Activated T-helper 1 cell treated with anti-CD3 and anti-CD28 coated beads, Interleukin-2, amount 50 U/mL, for 16 hours (primary cell): ENCODE measurements at regions not wholly inside any gene's neighbourhood (a gene's known extent, or its start where the extent isn't known, plus 50 kb on each side); places are given as distances from the start of the nearest gene placed in this dataset.
"Not testable (repeated sequence)": the region's sequence is repeated elsewhere in the genome, so short reads cannot be mapped to it uniquely, and the experiment has no call there.

Experiments used
- DNase-seq, 2 donors: peaks; one replicate each; pipeline ENCODE4 v3.0.0-alpha.2; 2020; ENCODE audit warnings: low read depth in 1 of 2, low spot score in 1 of 2

DNA sequence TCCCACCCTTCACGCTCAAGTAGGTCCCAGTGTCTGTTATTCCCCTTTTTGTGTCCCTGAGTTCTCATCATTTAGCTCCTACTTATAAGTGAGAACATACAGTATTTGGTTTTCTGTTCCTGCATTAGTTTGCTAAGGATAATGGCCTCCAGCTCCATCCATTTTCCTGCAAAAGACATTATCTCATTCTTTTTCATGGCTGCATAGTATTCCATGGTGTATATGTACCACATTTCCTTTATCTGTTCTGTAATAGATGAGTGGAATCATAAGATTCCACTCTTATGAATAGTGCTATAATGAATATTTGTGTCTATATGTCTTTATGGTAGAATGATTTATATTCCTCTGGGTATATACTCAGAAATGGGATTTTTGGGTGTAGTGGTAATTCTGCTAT is 1473.5 kb upstream of the ACVR2A start:
- not testable (repeated sequence) for DNase-seq

GRCh38 chr2:146370826-146371225 is 1474.0 kb upstream of the ACVR2A start:
- no peak for DNase-seq

- no peak for DNase-seq
Observed at GRCh38 chr2:146366276-146366675, 1478.6 kb upstream of the ACVR2A start.

DNA sequence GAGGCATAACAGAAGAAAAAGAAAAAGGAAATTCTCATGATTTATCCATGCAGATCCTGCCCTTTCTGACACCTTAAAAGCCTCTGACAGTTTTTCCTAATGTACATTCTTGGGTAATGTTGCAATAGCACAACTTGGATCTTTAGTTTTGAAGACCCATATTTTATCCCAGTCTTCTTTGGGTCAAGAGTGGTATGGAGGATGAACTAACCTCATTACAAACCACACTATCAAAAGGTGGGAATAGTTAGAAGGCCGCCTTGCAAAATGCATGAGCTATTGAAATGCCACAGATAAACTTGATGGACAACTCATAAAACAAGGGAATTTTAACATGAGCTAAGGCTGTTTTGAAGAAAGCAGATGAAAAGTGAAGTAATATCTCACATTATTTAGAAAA is 1479.8 kb upstream of the ACVR2A start:
- no peak for DNase-seq

DNA sequence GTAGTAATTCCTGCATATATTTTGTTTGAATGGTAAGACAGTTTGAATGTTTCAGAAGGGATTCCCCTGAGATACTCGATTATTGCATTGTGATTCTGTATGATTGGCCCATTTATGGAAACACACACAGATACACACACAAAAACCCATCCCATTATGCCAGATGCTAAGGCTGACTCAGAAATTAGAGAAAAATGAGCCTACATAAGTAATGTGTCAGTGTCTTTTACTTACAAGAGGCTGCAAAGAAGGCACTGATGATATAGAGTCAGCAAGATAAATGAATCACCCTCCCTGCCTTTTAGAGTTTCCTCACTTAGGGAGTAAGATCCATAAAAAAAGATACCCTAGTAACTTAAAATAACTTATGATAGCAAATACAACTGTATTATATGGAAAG is 1481.1 kb upstream of the ACVR2A start:
- no peak for DNase-seq

DNA sequence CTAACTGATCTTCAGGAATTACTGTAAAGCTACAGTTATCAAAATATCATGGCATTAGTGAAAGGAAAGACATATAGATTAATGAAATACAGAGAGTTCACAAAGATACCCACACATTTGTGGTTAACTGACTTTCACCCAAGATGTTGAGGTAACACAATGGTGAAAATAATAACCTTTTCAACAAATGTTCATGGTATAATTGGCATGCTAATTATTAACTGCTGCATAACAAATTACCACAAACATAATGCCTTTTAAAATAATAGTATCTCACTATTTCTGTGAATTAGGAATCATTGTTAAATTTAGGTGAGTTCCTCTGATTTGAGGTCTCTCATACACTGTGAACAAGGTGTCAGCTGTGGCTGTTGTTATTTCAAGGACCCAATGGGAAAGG is 1493.1 kb upstream of the ACVR2A start:
- DNase-seq: no peak

DNA sequence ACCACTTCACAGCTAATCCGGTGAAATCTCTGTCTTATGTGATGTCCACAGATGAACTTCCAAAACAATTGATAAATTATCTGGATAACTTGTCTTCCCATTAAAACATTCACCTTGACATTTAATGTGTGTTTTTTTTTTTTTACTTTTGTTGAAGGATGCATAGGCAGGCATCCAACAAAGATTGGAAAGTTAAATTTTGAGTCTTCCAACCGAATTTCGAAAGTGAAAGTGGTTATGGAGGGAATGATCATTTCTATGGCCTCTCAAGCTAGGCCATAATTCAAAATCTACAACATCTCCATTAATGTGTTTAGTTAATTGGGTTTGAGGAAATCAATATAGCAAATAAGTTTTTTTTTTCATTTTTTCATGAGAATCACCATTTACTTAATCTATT is 1495.5 kb upstream of the ACVR2A start:
- no peak for DNase-seq

DNA sequence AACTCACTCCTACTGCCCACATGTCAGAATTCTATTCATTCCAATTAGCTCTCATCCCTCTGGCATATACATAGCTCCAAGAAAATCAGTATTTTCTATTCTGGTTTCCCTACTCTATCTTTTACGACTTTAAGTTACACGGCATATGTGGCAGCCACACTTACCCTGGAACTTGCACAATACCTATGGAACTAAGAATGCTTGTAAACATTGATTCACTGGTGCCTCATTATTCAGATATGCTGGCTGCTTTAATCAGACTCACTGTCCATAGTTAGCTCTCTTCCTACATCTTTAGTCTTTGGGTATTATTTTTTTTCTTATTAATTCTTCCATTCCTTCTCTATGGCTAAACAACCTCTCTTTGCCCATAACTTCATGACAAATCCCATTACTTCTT is 1519.9 kb upstream of the ACVR2A start:
- DNase-seq: no peak

DNA sequence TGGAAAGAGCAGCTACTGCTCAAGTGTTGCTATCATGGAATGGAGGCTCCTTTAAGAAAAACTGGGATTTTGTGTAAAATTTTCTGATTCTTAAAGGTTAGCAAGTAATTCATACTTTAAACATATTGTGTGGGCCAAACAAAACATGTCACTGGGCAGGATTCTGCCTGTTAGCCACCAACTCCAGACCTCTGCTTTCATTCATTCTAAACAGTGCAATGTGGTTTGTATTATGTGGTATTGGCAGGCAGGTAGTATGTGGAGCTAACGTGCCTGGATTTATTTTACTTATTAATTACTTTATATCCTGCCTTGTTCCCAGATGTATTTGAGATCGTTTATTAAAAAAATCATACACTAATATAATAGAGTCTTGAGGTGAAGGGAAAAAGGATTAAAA is 1521.3 kb upstream of the ACVR2A start:
- no peak for DNase-seq

DNA sequence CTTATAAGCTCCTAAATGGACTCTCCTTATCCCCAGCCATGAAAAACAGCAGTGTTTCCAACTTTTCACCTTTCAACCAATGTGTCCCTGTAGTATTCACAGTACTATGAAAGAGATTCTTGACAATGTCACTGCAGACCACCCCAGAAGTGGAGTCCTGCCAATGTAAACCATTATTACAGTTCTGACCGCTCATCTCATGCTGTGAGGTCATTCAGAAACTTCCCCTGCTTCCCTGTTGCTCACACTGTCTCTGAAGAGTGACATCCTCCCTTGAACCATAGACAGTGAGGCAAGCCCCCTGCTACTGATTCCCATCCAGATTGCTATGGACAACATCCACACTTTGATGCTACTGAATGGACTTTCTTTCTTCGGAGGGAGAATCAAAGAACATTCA is 1523.7 kb upstream of the ACVR2A start:
- DNase-seq: no peak

- no peak for DNase-seq
Observed at GRCh38 chr2:146317959-146318358, 1526.9 kb upstream of the ACVR2A start.

- no peak for DNase-seq
Observed at GRCh38 chr2:146312899-146313298, 1531.9 kb upstream of the ACVR2A start.

GRCh38 chr2:146305164-146305563 is 1539.7 kb upstream of the ACVR2A start:
- no peak for DNase-seq

DNA sequence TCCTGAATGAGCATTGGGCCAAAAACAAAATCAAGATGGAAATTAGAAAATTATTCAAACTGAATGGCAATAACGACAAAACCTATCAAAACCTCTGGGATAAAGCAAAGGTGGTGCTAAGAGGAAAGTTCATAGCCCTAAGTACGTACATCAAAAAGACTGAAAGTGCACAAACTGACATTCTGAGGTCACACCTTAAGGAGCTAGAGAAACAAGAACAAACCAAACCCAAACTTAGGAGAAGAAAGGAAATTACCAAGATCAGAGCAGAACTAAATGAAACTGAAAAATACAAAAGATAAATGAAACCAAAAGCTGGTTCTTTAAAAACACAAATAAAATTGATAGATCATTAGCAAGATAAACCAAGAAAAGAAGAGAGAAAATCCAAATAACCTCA is 1543.5 kb upstream of the ACVR2A start:
- DNase-seq: no peak

DNA sequence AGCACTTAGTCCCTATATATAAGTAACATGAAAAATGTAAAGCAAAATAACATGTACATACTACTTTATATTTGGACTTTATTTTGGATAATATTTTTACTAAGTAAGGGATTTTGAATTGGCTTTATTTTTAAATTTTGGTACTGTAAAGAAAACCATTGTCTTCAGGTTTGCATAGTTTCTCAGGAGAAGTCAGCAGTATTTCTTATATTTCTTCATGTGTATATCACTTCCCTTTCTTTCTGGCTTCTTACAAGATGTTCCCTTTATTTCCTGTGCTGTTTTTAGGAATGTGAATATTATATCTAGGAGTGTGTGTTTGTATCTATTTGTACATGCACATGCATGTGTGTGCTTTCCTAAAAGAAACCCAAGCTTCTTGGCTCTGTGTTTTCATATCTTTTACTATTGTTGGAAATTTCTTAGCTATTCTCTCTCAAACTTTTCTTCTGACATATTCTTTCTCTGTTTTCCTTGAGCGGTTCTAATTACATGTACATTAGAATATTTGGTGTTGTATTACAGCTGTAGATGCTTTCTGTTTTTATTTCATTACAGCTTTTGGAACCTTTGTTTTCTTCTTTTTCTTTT is 1549.7 kb upstream of the ACVR2A start:
- no peak for DNase-seq

GRCh38 chr2:146287281-146287680 is 1557.5 kb upstream of the ACVR2A start:
- DNase-seq: no peak

DNA sequence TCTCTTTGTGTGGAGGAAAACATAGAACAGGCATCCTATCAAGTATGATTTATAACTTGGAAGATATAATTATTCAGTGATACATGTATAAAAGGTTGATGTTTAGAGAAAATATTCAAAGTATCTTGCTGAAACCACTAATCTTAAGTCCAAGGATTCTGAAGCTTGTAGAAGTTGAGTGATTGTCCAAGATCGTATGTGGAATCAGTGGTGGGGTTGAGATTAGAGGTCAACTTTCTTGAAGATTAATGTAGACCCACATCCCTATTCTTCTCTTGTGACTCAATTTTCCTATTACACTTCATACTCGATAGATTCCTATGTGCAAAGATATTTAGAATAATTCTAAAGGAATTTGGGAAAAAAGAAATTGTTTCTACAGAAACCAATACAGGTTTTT is 1565.9 kb upstream of the ACVR2A start:
- DNase-seq: no peak

DNA sequence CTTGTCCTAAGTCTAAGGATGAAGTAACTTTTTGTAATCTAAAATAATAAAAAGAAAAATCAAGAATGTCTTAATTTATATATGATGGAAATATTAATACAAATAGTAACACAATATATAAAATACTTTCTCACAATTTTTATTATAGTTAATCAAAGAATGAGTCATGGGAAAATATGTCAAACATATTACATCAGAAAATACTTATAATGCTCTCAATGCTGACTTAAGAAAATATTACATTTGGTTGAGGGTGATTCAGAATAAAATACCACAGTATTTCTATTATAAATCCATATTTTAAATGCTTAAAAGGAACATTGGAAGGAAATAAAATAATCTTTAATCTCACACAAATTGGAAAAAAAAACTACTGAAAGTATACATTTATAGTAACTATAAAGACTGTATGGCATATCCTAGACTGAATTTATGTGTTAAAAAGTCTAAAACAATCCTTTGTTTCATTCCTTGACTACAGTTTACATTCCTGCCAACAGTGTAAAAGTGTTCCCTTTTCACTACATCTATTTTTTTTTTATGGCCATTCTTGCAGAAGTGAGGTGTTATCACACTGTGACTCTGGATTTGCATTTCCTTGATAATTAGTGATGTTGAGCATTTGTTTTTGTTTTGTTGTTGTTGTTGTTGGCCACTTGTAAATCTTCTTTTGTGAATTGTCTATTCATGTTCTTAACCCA is 1573.5 kb upstream of the ACVR2A start:
- no peak for DNase-seq

- no peak for DNase-seq
Observed at GRCh38 chr2:146270618-146271017, 1574.2 kb upstream of the ACVR2A start.

GRCh38 chr2:146267093-146267492 is 1577.7 kb upstream of the ACVR2A start:
- no peak for DNase-seq

GRCh38 chr2:146265656-146266055 is 1579.2 kb upstream of the ACVR2A start:
- no peak for DNase-seq

- DNase-seq: no peak
Observed at GRCh38 chr2:146262606-146263005, 1582.2 kb upstream of the ACVR2A start.

DNA sequence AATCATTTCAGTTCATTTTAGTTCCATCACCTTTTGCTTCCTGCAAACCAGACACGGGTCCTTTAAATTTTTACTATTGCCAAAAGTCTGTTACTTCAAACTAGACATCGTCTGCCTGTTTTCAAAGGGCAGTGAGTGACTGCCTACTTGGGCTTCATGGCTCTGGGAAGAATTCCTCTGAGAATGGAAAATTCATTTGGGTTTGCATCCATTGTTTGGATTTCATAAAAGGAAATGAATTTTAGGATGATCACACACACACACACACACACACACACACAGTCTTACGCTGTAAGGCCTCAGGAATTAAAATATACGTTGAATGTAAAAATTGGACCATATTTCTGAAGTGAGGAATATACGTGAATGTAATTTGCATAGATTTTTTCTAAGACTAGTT is 1584.3 kb upstream of the ACVR2A start:
- DNase-seq: no peak
